ENCODE measurements at regions not wholly inside any gene's neighbourhood (a gene's known extent, or its start where the extent isn't known, plus 50 kb on each side); places are given as distances from the start of the nearest gene placed in this dataset.

GRCh38 chr10:44201656-44202055, 183.2 kb downstream of the CXCL12 start:
- no peak overlapping the region for H3K4me3 ChIP-seq (ENCODE audit: low read depth, low read length)
- DNase-seq (ENCODE audit: low read depth, low spot score): no peak
- in situ Hi-C loops (cut with HindIII; ENCODE audit: low sequenced_read_pairs): no loop called here
- no peak for TF ChIP-seq CTCF (IDR thresholded peaks at IDR 0.05; ENCODE audit: low read depth, low read length)

- no peak for TF ChIP-seq CTCF (IDR thresholded peaks at IDR 0.05; ENCODE audit: low read depth, low read length)
- in situ Hi-C loops (cut with HindIII; ENCODE audit: low sequenced_read_pairs): no loop called here
- no peak overlapping the region for H3K4me3 ChIP-seq (ENCODE audit: low read depth, low read length)
- DNase-seq (ENCODE audit: low read depth, low spot score): no peak
Measured at GRCh38 chr10:44201011-44201410, 183.9 kb downstream of the CXCL12 start.

- no peak for TF ChIP-seq CTCF (IDR thresholded peaks at IDR 0.05; ENCODE audit: low read depth, low read length)
- in situ Hi-C loops (cut with HindIII; ENCODE audit: low sequenced_read_pairs): no loop called here
- DNase-seq (ENCODE audit: low read depth, low spot score): no peak
- H3K4me3 ChIP-seq (ENCODE audit: low read depth, low read length): no peak overlapping the region
Measured at GRCh38 chr10:44199991-44200655, 184.8 kb downstream of the CXCL12 start.

GRCh38 chr10:44199267-44199666, 185.6 kb downstream of the CXCL12 start:
- no peak overlapping the region for H3K4me3 ChIP-seq (ENCODE audit: low read depth, low read length)
- in situ Hi-C loops (cut with HindIII; ENCODE audit: low sequenced_read_pairs): no loop called here
- no peak for TF ChIP-seq CTCF (IDR thresholded peaks at IDR 0.05; ENCODE audit: low read depth, low read length)
- no peak for DNase-seq (ENCODE audit: low read depth, low spot score)

- no peak for TF ChIP-seq CTCF (IDR thresholded peaks at IDR 0.05; ENCODE audit: low read depth, low read length)
- in situ Hi-C loops (cut with HindIII; ENCODE audit: low sequenced_read_pairs): no loop called here
- H3K4me3 ChIP-seq (ENCODE audit: low read depth, low read length): no peak overlapping the region
- no peak for DNase-seq (ENCODE audit: low read depth, low spot score)
Measured at GRCh38 chr10:44198780-44199097, 186.2 kb downstream of the CXCL12 start.

GRCh38 chr10:44198096-44198779, 186.7 kb downstream of the CXCL12 start:
- in situ Hi-C loops (cut with HindIII; ENCODE audit: low sequenced_read_pairs): no loop called here
- peak; percentile 19 for DNase-seq (ENCODE audit: low read depth, low spot score)
- no peak overlapping the region for H3K4me3 ChIP-seq (ENCODE audit: low read depth, low read length)
- TF ChIP-seq CTCF (IDR thresholded peaks at IDR 0.05; ENCODE audit: low read depth, low read length): no peak
